ENCODE measurements at regions not wholly inside any gene's neighbourhood (a gene's known extent, or its start where the extent isn't known, plus 50 kb on each side); places are given as distances from the start of the nearest gene placed in this dataset.

GRCh38 chr13:111659842-111660241 lies 339.4 kb downstream of the TEX29 start:
- TF ChIP-seq CTCF (IDR thresholded peaks at IDR 0.05): no peak
- no peak for TF ChIP-seq POLR2A (IDR thresholded peaks at IDR 0.05)
